Breast epithelium (tissue), 3 donors: ENCODE measurements at regions not wholly inside any gene's neighbourhood (a gene's known extent, or its start where the extent isn't known, plus 50 kb on each side); places are given as distances from the start of the nearest gene placed in this dataset.

Experiments used
- CTCF ChIP-seq, 3 donors: fragments of 450-650 bp; IDR thresholded peaks; one replicate each; pipeline ENCODE4 v1.5.1; 2016 to 2017; ENCODE audit warnings: antibody characterized with exemption in 3 of 3, mild to moderate bottlenecking in 3 of 3, moderate library complexity in 3 of 3
- POLR2A ChIP-seq: fragments of 450-650 bp; IDR thresholded peaks from one replicate; pipeline ENCODE4 v1.6.1; 2016; ENCODE audit warnings: antibody characterized with exemption, mild to moderate bottlenecking, moderate library complexity

- TF ChIP-seq CTCF (IDR thresholded peaks at IDR 0.05) (no peak), POLR2A (no peak)
These were observed 101.2 kb upstream of the SLC16A7 start for GRCh38 chr12:59494617-59495016.
